HCT116 (cell line): ENCODE measurements at regions not wholly inside any gene's neighbourhood (a gene's known extent, or its start where the extent isn't known, plus 50 kb on each side); places are given as distances from the start of the nearest gene placed in this dataset.

Experiments used
- ATAC-seq: fragments of 200-7000 bp; cut with Tn5 transposase; 2 replicates; pipeline ENCODE4 v1.9.1; 2020; ENCODE audit warnings: mild to moderate bottlenecking, moderate library complexity
- BruUV-seq: library from RNA; stranded (reverse); fragments of 400-500 nt; replicated peaks from 2 replicates; lab custom pipeline; 2021; lab: Mats Ljungman, UMichigan
- CTCF ChIA-PET: fragments of 300-600 bp; sonication (Branson Sonifier 250); formaldehyde crosslinking; loops from one replicate; lab custom pipeline; 2021; ENCODE audit warnings: antibody characterized with exemption; lab: Charles Lee
- POLR2A ChIA-PET: fragments of 300-600, 350-600 bp; sonication (Branson Sonifier 250); formaldehyde crosslinking; loops from one replicate; lab custom pipeline; 2021; ENCODE audit warnings: antibody characterized with exemption; lab: Charles Lee
- RAD21 ChIA-PET, 2 experiments: fragments of 300-600 bp; sonication (Branson Sonifier 250); formaldehyde crosslinking; loops; one replicate each; lab custom pipeline; 2023; ENCODE audit warnings: low total read pairs in 2 of 2; ENCODE audit not compliant: uncharacterized antibody in 2 of 2, unreplicated experiment in 2 of 2, low non-redundant PET in 1 of 2; lab: Charles Lee
- DNase-seq: peaks from one replicate; pipeline ENCODE4 v3.0.0-alpha.2; 2010; ENCODE audit warnings: low read depth, low spot score
- H2AFZ ChIP-seq: fragments of 200-600 bp; shearing (Covaris generic), sonication (generic); 2 replicates; pipeline ENCODE4 v1.6.1; 2017; ENCODE audit warnings: low read depth, mixed run types, mixed read lengths, antibody characterized with exemption, low read length; ENCODE audit not compliant: poor library complexity, severe bottlenecking
- H3K27ac ChIP-seq: 2 replicates; pipeline ENCODE4 v1.5.1; 2012; ENCODE audit warnings: low read depth, low read length
- H3K27me3 ChIP-seq: fragments of 200-600 bp; sonication (generic); 2 replicates; pipeline ENCODE4 v1.6.1; 2016; ENCODE audit warnings: mixed run types, low read length, mixed read lengths; ENCODE audit not compliant: insufficient read depth
- H3K36me3 ChIP-seq, 2 experiments: fragments of 200-500 bp in 1 of 2; fragments of 200-600 bp in 1 of 2; sonication (Bioruptor generic) in 1 of 2; sonication (generic) in 1 of 2; 2 replicates each; pipeline versions ENCODE4 v1.5.1 to v1.6.1; 2014 to 2016; ENCODE audit warnings: low read length in 2 of 2, inconsistent platforms in 1 of 2, mixed read lengths in 1 of 2, mixed run types in 1 of 2; ENCODE audit not compliant: insufficient read depth in 2 of 2, control insufficient read depth in 1 of 2
- H3K4me1 ChIP-seq, 2 experiments: fragments of 200-600 bp in 1 of 2; sonication (generic) in 1 of 2; 2 replicates each; pipeline versions ENCODE4 v1.5.1 to v1.6.1; 2012 to 2017; ENCODE audit warnings: low read length in 2 of 2, inconsistent platforms in 1 of 2, mild to moderate bottlenecking in 1 of 2, mixed read lengths in 1 of 2, mixed run types in 1 of 2, moderate library complexity in 1 of 2; ENCODE audit not compliant: insufficient read depth in 2 of 2, control insufficient read depth in 1 of 2
- H3K4me2 ChIP-seq: fragments of 200-600 bp; sonication (generic); 2 replicates; pipeline ENCODE4 v1.6.1; 2017; ENCODE audit warnings: mixed run types, low read length, mixed read lengths
- H3K4me3 ChIP-seq, 2 experiments: fragments of 200-600 bp in 1 of 2; sonication (generic) in 1 of 2; replicated peaks in 1 of 2; 2 replicates each; pipeline ENCODE4 v1.5.1; 2011 to 2016; ENCODE audit warnings: low read length in 2 of 2, control low read depth in 1 of 2, low read depth in 1 of 2, mild to moderate bottlenecking in 1 of 2, mixed read lengths in 1 of 2, mixed run types in 1 of 2
- H3K79me2 ChIP-seq: fragments of 200-600 bp; sonication (generic); 2 replicates; pipeline ENCODE4 v1.6.1; 2017; ENCODE audit warnings: mild to moderate bottlenecking, mixed run types, low read length, moderate library complexity, mixed read lengths; ENCODE audit not compliant: insufficient read depth
- H3K9ac ChIP-seq: fragments of 200-600 bp; sonication (generic); 2 replicates; pipeline ENCODE4 v1.6.1; 2016; ENCODE audit warnings: low read length, mixed read lengths
- H3K9me2 ChIP-seq: fragments of 200-600 bp; sonication (generic), shearing (Covaris generic); 2 replicates; pipeline ENCODE4 v1.6.1; 2017; ENCODE audit warnings: mixed run types, mild to moderate bottlenecking, moderate library complexity; ENCODE audit not compliant: insufficient read depth
- H3K9me3 ChIP-seq, 2 experiments: fragments of 200-500 bp in 1 of 2; fragments of 200-600 bp in 1 of 2; sonication (Bioruptor generic) in 1 of 2; sonication (generic) in 1 of 2; 2 replicates each; pipeline ENCODE4 v1.6.1; 2014 to 2017; ENCODE audit warnings: low read length in 2 of 2, mixed read lengths in 2 of 2, inconsistent platforms in 1 of 2, low read depth in 1 of 2, mild to moderate bottlenecking in 1 of 2, mixed run types in 1 of 2, moderate library complexity in 1 of 2; ENCODE audit not compliant: control insufficient read depth in 1 of 2, insufficient read depth in 1 of 2
- H4K20me1 ChIP-seq: fragments of 200-600 bp; sonication (generic), shearing (Covaris generic); 2 replicates; pipeline ENCODE4 v1.6.1; 2017; ENCODE audit warnings: mixed run types, mild to moderate bottlenecking, moderate library complexity; ENCODE audit not compliant: insufficient read depth
- CBX3 ChIP-seq: IDR thresholded peaks from 2 replicates; pipeline ENCODE4 v1.6.1; 2012; ENCODE audit warnings: low read depth
- CEBPB ChIP-seq: IDR thresholded peaks from 2 replicates; pipeline ENCODE4 v1.6.1; 2012; ENCODE audit warnings: low read depth
- EGR1 ChIP-seq: IDR thresholded peaks from 2 replicates; pipeline ENCODE4 v1.6.1; 2012; ENCODE audit warnings: low read depth
- ELF1 ChIP-seq: IDR thresholded peaks from 2 replicates; pipeline ENCODE4 v1.6.1; 2012; ENCODE audit warnings: low read depth, borderline replicate concordance
- EZH2 ChIP-seq: fragments of 200-600 bp; sonication (generic); IDR thresholded peaks from 2 replicates; pipeline ENCODE4 v1.6.1; 2017; ENCODE audit warnings: antibody characterized with exemption, mixed run types
- EZH2phosphoT487 ChIP-seq: fragments of 200-600 bp; IDR thresholded peaks from 2 replicates; pipeline ENCODE4 v1.6.1; 2018; ENCODE audit warnings: antibody characterized with exemption, borderline replicate concordance
- FOSL1 ChIP-seq: IDR thresholded peaks from 2 replicates; pipeline ENCODE4 v1.6.1; 2012; ENCODE audit warnings: low read depth
- JUND ChIP-seq: IDR thresholded peaks from 2 replicates; pipeline ENCODE4 v1.6.1; 2012
- MAX ChIP-seq: IDR thresholded peaks from 2 replicates; pipeline ENCODE4 v1.6.1; 2012
- POLR2AphosphoS5 ChIP-seq: IDR thresholded peaks from 2 replicates; pipeline ENCODE4 v1.6.1; 2011; ENCODE audit warnings: mild to moderate bottlenecking, low read depth, low read length, moderate library complexity
- RAD21 ChIP-seq: IDR thresholded peaks from 2 replicates; pipeline ENCODE4 v1.6.1; 2012; ENCODE audit warnings: low read depth, mild to moderate bottlenecking
- REST ChIP-seq: IDR thresholded peaks from 2 replicates; pipeline ENCODE4 v1.6.1; 2012; ENCODE audit warnings: low read depth
- SIN3A ChIP-seq: IDR thresholded peaks from 2 replicates; pipeline ENCODE4 v1.6.1; 2012; ENCODE audit warnings: low read depth
- SP1 ChIP-seq: IDR thresholded peaks from 2 replicates; pipeline ENCODE4 v1.6.1; 2012; ENCODE audit warnings: low read depth
- SRF ChIP-seq: IDR thresholded peaks from 2 replicates; pipeline ENCODE4 v1.6.1; 2012; ENCODE audit warnings: low read depth
- YY1 ChIP-seq: IDR thresholded peaks from 2 replicates; pipeline ENCODE4 v1.6.1; 2011; ENCODE audit warnings: low read length, low read depth, moderate library complexity, mild to moderate bottlenecking; ENCODE audit not compliant: insufficient replicate concordance; ENCODE audit errors: extremely low read depth
- ZBTB33 ChIP-seq: IDR thresholded peaks from 2 replicates; pipeline ENCODE4 v1.6.1; 2011; ENCODE audit warnings: mild to moderate bottlenecking, low read length, moderate library complexity; ENCODE audit not compliant: insufficient replicate concordance; ENCODE audit errors: extremely low read depth
- ZNF274 ChIP-seq: fragments of 200-500 bp; sonication (Bioruptor generic); IDR thresholded peaks from 2 replicates; pipeline ENCODE4 v1.6.1; 2014; ENCODE audit warnings: mild to moderate bottlenecking, low read depth, low read length, inconsistent platforms
- intact Hi-C: fragments of 100-400 bp; cut with micrococcal nuclease; formaldehyde crosslinking; loops from 2 replicates; pipeline ENCODE4 v1.10.0; 2022

DNA sequence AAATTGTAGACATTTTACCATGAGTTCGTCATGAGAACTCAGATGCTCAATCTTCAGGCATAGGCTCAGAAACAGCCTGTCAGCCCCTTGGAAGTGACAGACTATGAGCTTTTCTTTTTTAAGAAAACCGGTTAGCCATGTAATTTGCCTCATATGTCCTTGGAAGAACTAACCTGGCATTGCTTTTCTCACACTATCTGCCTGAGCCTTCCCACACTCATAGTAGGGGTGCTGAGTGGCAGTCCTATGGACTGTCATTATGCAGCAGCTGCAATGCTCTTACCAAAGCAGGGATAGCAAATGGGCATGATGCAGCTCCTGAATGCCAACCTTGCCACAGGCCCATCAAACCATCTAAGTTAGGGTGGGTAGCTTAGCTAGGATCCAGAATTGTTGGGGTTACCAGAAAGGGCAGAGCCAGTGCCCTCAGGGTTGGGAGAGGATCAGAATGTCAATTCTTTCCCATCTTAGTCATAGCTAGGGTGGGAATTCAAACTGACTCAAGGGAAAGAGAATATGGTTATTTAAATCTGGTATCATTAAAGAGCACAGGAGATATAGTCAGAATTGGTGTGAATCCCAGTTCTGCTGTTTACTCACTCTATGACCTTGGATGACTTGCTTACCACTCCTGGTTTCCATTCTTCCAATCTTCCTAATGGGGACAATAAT, 230.6 kb upstream of the CPEB2 start:
- no peaks in the 10 kb centered on the region for H3K9me2 ChIP-seq
- H3K9me3 ChIP-seq: no peaks in the 10 kb centered on the region
- no peaks in the 10 kb centered on the region for H3K79me2 ChIP-seq
- intact Hi-C loops: no loop called here
- no peaks in the 10 kb centered on the region for H3K27me3 ChIP-seq
- no peak overlapping the region for H3K9ac ChIP-seq
- ChIA-PET RAD21 (no interaction called here), POLR2A (no interaction called here), CTCF (no interaction called here)
- H3K4me2 ChIP-seq: no peak overlapping the region
- H4K20me1 ChIP-seq: no peaks in the 10 kb centered on the region
- DNase-seq: no peak
- no peak for TF ChIP-seq MAX
- no peak for TF ChIP-seq SP1
- TF ChIP-seq ELF1: no peak
- TF ChIP-seq POLR2AphosphoS5: no peak
- TF ChIP-seq YY1: no peak
- TF ChIP-seq FOSL1: no peak
- no peak for TF ChIP-seq JUND
- TF ChIP-seq CBX3: no peak
- no peak for TF ChIP-seq EZH2phosphoT487
- TF ChIP-seq EGR1: no peak
- no peak for TF ChIP-seq EZH2
- TF ChIP-seq CEBPB: no peak
- no peak for TF ChIP-seq ZNF274
- no peak for TF ChIP-seq REST
- no peak for TF ChIP-seq SIN3A
- no peak for TF ChIP-seq ZBTB33
- TF ChIP-seq SRF: no peak
- TF ChIP-seq RAD21: no peak
- no peak overlapping the region for H3K4me3 ChIP-seq
- no peak overlapping the region for H3K27ac ChIP-seq
- no peak for ATAC-seq
- no peaks in the 10 kb centered on the region for H3K36me3 ChIP-seq
- BruUV-seq: no TSS peak
- no peak overlapping the region for H2AFZ ChIP-seq
- H3K4me1 ChIP-seq: no peaks in the 10 kb centered on the region
